ENCODE measurements at regions not wholly inside any gene's neighbourhood (a gene's known extent, or its start where the extent isn't known, plus 50 kb on each side); places are given as distances from the start of the nearest gene placed in this dataset.

GRCh38 chr13:97848886-97849285 is 104.6 kb upstream of the IPO5 start:
- TF ChIP-seq, protein P1, sequence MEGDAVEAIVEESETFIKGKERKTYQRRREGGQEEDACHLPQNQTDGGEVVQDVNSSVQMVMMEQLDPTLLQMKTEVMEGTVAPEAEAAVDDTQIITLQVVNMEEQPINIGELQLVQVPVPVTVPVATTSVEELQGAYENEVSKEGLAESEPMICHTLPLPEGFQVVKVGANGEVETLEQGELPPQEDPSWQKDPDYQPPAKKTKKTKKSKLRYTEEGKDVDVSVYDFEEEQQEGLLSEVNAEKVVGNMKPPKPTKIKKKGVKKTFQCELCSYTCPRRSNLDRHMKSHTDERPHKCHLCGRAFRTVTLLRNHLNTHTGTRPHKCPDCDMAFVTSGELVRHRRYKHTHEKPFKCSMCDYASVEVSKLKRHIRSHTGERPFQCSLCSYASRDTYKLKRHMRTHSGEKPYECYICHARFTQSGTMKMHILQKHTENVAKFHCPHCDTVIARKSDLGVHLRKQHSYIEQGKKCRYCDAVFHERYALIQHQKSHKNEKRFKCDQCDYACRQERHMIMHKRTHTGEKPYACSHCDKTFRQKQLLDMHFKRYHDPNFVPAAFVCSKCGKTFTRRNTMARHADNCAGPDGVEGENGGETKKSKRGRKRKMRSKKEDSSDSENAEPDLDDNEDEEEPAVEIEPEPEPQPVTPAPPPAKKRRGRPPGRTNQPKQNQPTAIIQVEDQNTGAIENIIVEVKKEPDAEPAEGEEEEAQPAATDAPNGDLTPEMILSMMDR (IDR thresholded peaks at IDR 0.05 in 2 of 3, conservative IDR thresholded peaks at IDR 0.05 in 1 of 3; ENCODE audit: control insufficient read depth in 2 of 3, extremely low read depth in 1 of 3, insufficient read depth in 1 of 3, low read depth in 3 of 3, low read length in 3 of 3) = no peak
- TF ChIP-seq EP300 (IDR thresholded peaks at IDR 0.05; ENCODE audit: borderline replicate concordance in 1 of 2, control insufficient read depth in 1 of 2, low read depth in 2 of 2, low read length in 2 of 2) (no peak), GABPA (IDR thresholded peaks at IDR 0.05; ENCODE audit: low read depth) (no peak), POLR2AphosphoS5 (IDR thresholded peaks at IDR 0.05; ENCODE audit: low read length) (no peak), JUND (IDR thresholded peaks at IDR 0.05; ENCODE audit: low read depth, low read length) (no peak), EZH2 (IDR thresholded peaks at IDR 0.05; ENCODE audit: borderline replicate concordance, control insufficient read depth, low read depth, low read length) (no peak)

Measured in GM12878 (cell line).